ENCODE measurements at regions not wholly inside any gene's neighbourhood (a gene's known extent, or its start where the extent isn't known, plus 50 kb on each side); places are given as distances from the start of the nearest gene placed in this dataset.

DNA sequence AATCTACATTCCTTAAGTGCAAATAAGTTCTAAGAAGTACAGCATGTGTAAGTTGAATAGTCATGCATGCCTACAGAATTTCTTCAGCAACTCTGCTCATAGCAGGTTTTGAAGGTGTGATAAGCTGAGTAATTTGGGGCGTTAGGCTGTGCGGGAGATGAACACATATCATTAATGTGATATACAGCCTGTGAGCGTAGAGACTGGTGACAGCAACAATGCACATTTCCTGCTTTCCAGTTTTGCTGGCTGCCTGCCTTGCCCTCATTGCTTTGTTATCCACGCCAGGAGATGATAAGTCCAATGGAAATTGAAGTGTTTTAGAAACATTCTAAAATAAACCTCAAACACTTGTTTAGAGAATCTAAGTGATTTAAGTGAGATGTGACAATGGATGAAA is 1709.4 kb downstream of the ARAP2 start:
- TF ChIP-seq CREB1 (IDR thresholded peaks at IDR 0.05; ENCODE audit: low read depth) (no peak), TEAD4 (IDR thresholded peaks at IDR 0.05) (no peak), TAF1 (IDR thresholded peaks at IDR 0.05; ENCODE audit: low read depth) (no peak)

DNA sequence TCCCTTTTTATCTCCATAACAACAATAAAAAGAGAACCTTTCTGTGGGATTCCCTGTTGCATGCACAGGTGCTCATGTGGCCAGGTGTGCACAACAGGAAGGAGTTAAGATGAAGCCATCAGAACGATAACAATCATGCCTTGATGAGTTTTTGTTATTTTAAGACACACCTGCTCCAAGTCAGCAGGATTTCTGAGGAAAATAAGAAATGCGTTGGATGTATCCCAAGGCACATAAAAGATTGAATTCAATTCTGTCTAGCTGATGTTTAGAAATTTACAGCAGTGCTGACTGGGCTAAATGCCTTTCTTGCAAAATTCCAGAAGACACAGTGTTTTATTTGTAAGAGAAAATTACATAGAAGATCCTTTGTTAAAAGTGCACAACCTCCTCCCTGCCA is 1678.2 kb downstream of the ARAP2 start:
- TF ChIP-seq TAF1 (IDR thresholded peaks at IDR 0.05; ENCODE audit: low read depth): no peak
- no peak for TF ChIP-seq ZBTB7A (IDR thresholded peaks at IDR 0.05; ENCODE audit: low read depth)
- TF ChIP-seq YY1 (IDR thresholded peaks at IDR 0.05; ENCODE audit: low read depth): no peak
- TF ChIP-seq REST (IDR thresholded peaks at IDR 0.05; ENCODE audit: low read depth): no peak
- TF ChIP-seq USF1 (IDR thresholded peaks at IDR 0.05): no peak
- TF ChIP-seq FOXM1 (IDR thresholded peaks at IDR 0.05; ENCODE audit: borderline replicate concordance, low read depth): no peak
- no peak for TF ChIP-seq EP300 (IDR thresholded peaks at IDR 0.05; ENCODE audit: borderline replicate concordance)

DNA sequence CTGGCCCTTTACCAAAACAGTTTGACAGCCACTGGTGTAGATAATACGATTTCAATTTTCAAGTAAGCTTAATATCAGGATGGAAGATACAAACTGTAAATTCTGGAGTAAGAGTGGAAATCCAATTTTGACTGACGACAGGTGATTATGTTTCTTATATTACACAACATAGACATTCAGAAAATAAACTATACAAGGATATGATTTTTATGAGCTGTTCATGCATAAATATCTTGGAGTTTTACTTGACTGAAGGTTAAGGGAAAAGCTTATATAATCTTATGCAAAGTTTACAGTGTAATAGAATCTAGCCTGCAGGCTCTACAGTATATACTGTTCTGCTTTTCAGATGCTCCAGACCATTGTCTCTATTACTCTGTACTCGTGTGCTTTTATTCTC is 1672.3 kb downstream of the ARAP2 start:
- TF ChIP-seq YY1 (IDR thresholded peaks at IDR 0.05; ENCODE audit: low read depth) (no peak), CEBPB (IDR thresholded peaks at IDR 0.05) (no peak), EP300 (IDR thresholded peaks at IDR 0.05; ENCODE audit: borderline replicate concordance) (no peak), REST (IDR thresholded peaks at IDR 0.05; ENCODE audit: low read depth) (no peak), TAF1 (IDR thresholded peaks at IDR 0.05; ENCODE audit: low read depth) (no peak), EGR1 (IDR thresholded peaks at IDR 0.05) (no peak), TCF12 (IDR thresholded peaks at IDR 0.05; ENCODE audit: low read depth) (no peak), ZBTB7A (IDR thresholded peaks at IDR 0.05; ENCODE audit: low read depth) (no peak), CREB1 (IDR thresholded peaks at IDR 0.05; ENCODE audit: low read depth) (no peak), FOXM1 (IDR thresholded peaks at IDR 0.05; ENCODE audit: borderline replicate concordance, low read depth) (no peak), MAX (IDR thresholded peaks at IDR 0.05) (no peak), TEAD4 (IDR thresholded peaks at IDR 0.05) (no peak), RAD21 (IDR thresholded peaks at IDR 0.05; ENCODE audit: low read depth) (no peak), NFIC (IDR thresholded peaks at IDR 0.05) (no peak), USF1 (IDR thresholded peaks at IDR 0.05) (no peak)

DNA sequence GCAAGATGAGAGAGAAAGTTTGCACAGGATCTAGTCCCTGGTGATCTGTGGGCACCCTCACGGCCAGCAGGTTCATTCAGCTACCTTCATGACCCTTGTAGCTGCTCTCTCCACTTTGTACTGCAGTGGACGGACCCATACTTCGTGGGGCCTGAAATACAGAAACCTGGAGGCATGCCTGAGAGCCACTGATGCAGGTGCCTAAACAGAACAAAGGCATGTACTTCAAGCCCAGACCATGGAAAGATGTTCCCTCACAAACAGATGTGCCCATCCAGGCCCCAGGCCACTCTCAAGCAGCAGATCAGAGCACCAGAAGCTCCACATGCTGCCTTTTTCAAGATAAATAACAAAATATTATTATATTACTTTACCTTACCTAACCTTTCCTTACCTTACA is 1629.0 kb downstream of the ARAP2 start:
- no peak for TF ChIP-seq USF1 (IDR thresholded peaks at IDR 0.05)
- no peak for TF ChIP-seq TAF1 (IDR thresholded peaks at IDR 0.05; ENCODE audit: low read depth)
- TF ChIP-seq TCF12 (IDR thresholded peaks at IDR 0.05; ENCODE audit: low read depth): no peak
- TF ChIP-seq EP300 (IDR thresholded peaks at IDR 0.05; ENCODE audit: borderline replicate concordance): no peak
- no peak for TF ChIP-seq NFIC (IDR thresholded peaks at IDR 0.05)
- no peak for TF ChIP-seq YY1 (IDR thresholded peaks at IDR 0.05; ENCODE audit: low read depth)
- TF ChIP-seq ZBTB7A (IDR thresholded peaks at IDR 0.05; ENCODE audit: low read depth): no peak
- TF ChIP-seq REST (IDR thresholded peaks at IDR 0.05; ENCODE audit: low read depth): no peak
- TF ChIP-seq RAD21 (IDR thresholded peaks at IDR 0.05; ENCODE audit: low read depth): no peak

DNA sequence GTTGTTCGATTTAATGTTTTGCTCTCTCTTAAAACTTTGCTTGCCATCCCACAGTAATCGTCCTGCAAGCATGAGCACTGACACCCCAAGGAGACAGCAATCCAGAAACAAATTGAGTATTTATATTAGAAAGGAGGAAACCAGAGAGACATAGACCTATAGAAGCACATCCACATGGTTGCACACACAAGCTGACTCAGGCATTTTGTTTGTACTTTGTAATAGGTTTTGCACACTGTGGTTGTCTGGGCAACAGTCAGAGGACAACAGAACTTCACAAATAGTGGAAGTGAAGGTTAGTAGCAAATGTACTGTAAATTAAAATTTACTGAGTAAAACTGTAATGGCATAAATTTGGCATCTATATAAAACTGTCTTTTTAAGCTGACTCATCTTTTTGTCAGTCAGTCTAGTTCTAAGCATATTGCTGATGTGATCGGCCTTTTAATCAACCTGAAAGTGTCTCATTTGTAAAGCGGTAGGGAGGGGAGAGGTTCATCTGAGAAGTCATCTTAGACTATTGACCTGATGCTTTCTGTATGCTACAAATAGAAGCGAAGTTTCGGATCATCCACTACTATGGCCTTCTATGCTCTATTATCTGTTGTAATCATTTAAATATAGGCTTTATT is 1624.7 kb downstream of the ARAP2 start:
- TF ChIP-seq USF1 (IDR thresholded peaks at IDR 0.05): no peak
